ENCODE measurements at regions not wholly inside any gene's neighbourhood (a gene's known extent, or its start where the extent isn't known, plus 50 kb on each side); places are given as distances from the start of the nearest gene placed in this dataset.

DNA sequence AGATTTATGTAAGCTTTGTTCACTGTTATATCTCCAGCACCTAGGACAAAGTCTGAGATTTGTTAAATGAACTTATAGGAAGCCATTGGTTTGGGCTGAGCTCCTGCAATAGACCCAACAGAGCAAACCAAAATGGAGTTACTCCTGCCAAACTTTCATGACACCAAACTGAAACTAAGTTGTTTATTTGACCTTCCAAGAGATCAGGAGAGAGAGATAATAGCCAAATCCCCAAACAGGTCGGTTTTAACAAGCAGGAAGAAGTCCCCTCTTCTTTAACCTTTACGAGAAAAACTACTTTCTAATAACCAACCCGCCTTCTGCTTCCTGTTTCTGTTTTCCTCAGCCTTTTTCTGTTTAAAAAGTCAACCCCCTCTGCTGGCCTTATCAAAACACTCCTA, 54.9 kb upstream of the ATP12A start:
- Histone ChIP-seq H3K27me3 (no peaks in the 10 kb centered on the region), H3K36me3 (no peaks in the 10 kb centered on the region), H3K4me1 (peaks cover 7% of the 10 kb centered on the region), H3K4me3 (no peak overlapping the region), H3K9me3 (no peaks in the 10 kb centered on the region), H3K27ac (peak overlapping the region; percentile 1)
- no peak for ATAC-seq
- intact Hi-C loops (cut with DNase I): no loop called here
- TF ChIP-seq, protein P1, sequence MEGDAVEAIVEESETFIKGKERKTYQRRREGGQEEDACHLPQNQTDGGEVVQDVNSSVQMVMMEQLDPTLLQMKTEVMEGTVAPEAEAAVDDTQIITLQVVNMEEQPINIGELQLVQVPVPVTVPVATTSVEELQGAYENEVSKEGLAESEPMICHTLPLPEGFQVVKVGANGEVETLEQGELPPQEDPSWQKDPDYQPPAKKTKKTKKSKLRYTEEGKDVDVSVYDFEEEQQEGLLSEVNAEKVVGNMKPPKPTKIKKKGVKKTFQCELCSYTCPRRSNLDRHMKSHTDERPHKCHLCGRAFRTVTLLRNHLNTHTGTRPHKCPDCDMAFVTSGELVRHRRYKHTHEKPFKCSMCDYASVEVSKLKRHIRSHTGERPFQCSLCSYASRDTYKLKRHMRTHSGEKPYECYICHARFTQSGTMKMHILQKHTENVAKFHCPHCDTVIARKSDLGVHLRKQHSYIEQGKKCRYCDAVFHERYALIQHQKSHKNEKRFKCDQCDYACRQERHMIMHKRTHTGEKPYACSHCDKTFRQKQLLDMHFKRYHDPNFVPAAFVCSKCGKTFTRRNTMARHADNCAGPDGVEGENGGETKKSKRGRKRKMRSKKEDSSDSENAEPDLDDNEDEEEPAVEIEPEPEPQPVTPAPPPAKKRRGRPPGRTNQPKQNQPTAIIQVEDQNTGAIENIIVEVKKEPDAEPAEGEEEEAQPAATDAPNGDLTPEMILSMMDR (IDR thresholded peaks at IDR 0.05): peak; percentile 13
- DNase-seq: no peak

DNA sequence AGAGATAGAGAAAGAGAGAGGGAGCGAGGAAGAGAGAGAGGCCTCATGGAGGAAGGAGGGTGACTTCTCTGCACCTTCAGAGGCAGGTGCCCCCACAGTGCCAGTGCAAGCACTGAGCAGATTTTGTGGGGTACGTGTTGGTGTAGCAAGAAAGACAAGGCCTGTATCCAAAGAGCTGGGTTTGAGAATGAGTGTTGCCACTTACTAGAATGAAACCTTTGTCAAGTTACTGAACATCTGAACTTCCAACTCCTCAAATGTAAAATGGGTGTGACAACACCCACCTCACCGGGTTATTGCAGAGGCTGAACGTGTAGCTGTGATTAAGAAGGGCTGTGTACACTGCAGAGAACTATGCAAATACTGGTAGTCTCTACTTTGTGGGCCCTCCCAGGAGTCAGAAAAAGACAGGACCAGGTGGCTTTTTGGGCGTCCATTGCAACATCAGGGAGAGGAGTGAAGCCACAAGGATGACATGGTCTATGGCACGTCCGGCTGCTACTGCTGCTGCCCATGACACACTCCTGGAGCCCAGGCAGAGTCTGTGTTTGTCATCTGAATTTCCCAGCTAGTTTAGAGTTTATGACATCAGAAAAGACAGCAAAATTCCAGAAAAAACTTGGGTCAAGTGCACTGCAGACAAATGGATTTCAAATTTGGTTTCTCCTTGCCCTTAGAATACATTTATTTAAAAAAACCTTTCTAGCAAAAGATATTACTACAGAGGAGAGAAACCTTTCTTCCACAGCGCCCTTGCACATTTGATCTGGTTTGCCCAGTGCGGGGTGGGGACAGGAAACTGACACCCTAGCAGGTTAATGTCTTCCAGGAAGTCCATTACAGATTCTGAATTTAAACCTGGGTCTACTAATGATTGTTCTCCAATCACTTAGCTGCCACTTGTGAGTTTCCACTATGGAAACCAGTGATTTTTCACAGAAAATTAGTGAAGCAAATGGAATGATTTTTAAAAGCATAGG, 54.0 kb upstream of the ATP12A start:
- Histone ChIP-seq H3K9me3 (no peaks in the 10 kb centered on the region), H3K4me1 (peaks cover 7% of the 10 kb centered on the region), H3K4me3 (no peak overlapping the region), H3K27me3 (no peaks in the 10 kb centered on the region), H3K27ac (peak overlapping the region; percentile 37), H3K36me3 (no peaks in the 10 kb centered on the region)
- intact Hi-C loops (cut with DNase I): no loop called here
- TF ChIP-seq, protein P1 (IDR thresholded peaks at IDR 0.05): no peak
- no peak for ATAC-seq
- no peak for DNase-seq

DNA sequence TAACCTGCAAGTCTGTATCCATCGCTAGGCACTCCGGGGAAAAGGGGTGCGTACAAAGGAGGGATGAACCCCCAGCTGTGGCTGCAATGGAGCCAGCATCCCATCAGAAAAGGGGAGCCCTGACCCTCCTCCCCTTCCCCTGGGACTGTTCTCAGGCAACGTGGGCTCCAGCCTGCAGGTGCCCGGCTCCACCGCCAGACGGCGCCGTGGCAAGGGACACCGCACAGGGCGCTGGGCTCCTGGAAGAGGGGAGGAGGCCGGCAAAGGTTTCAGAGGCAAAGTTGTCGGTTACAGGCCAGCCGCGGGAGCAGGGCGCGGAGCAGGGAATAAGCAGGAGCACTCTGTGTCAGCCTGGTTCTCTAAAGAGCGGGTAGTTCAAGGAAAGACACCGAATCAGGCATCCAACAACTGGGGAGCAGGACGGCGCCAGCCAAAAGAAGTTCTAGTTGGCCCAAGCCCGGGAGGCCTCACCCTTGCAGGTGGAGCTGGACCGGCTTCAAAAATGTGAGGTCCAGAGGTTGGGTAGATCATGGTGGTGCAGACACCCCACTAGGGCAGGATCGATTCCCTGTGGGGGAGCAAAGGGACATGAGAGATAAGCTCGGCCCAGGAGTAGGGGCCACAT, 53.0 kb upstream of the ATP12A start:
- Histone ChIP-seq H3K27ac (no peak overlapping the region), H3K27me3 (no peaks in the 10 kb centered on the region), H3K9me3 (no peaks in the 10 kb centered on the region), H3K36me3 (no peaks in the 10 kb centered on the region), H3K4me1 (peaks cover 7% of the 10 kb centered on the region), H3K4me3 (no peak overlapping the region)
- peak; percentile 68 for ATAC-seq
- no peak for DNase-seq
- intact Hi-C loops (cut with DNase I): no loop called here
- TF ChIP-seq, protein P1 (IDR thresholded peaks at IDR 0.05): peak; percentile 42

DNA sequence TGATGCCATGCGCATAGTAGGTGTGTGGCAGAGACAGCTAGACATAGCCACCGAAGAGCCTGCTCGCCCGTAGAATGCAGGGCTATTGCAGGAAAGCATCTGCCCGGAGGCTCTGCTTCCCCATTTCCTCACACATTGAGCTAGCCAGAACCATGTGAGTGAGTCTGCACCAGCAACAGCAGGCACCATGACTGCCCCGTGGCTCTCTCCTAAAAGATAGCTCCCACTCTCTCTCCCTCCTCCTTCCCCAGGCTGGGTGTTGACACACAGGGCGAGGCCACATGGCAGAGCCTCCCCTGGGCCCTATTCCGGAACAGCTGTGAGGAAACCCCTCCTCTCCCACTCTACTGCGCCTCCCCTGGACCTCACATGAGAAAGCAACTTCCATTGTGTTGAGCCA, 52.3 kb upstream of the ATP12A start:
- Histone ChIP-seq H3K4me3 (no peak overlapping the region), H3K9me3 (no peaks in the 10 kb centered on the region), H3K27ac (no peak overlapping the region), H3K36me3 (no peaks in the 10 kb centered on the region), H3K27me3 (no peaks in the 10 kb centered on the region), H3K4me1 (peaks cover 7% of the 10 kb centered on the region)
- intact Hi-C loops (cut with DNase I): no loop called here
- DNase-seq (no peak), ATAC-seq (no peak)
- TF ChIP-seq, protein P1 (IDR thresholded peaks at IDR 0.05): no peak

DNA sequence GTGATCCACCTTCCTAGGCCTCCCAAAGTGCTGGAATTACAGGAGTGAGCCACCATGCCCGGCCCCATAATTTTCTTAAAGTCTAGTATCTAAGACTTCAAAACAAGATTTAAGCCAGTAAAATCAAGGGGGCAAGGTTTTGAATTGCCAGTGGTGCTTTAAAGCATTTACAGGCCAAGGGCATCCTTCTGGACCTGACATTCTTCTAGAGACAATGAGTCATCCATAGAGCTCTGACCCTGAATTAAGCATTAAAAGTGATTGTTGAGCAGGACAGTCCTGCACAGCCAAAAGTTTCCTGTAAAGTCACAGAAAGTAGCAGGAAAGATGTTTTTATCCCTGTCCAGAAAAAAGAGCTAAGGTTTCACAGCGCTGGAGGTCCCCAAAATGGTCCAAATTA, 50.9 kb upstream of the ATP12A start:
- Histone ChIP-seq H3K27ac (no peak overlapping the region), H3K9me3 (no peaks in the 10 kb centered on the region), H3K4me1 (peaks cover 7% of the 10 kb centered on the region), H3K4me3 (no peak overlapping the region), H3K36me3 (no peaks in the 10 kb centered on the region), H3K27me3 (no peaks in the 10 kb centered on the region)
- no peak for ATAC-seq
- TF ChIP-seq, protein P1 (IDR thresholded peaks at IDR 0.05): no peak
- DNase-seq: no peak
- intact Hi-C loops (cut with DNase I): no loop called here
